ENCODE measurements at regions not wholly inside any gene's neighbourhood (a gene's known extent, or its start where the extent isn't known, plus 50 kb on each side); places are given as distances from the start of the nearest gene placed in this dataset.

DNA sequence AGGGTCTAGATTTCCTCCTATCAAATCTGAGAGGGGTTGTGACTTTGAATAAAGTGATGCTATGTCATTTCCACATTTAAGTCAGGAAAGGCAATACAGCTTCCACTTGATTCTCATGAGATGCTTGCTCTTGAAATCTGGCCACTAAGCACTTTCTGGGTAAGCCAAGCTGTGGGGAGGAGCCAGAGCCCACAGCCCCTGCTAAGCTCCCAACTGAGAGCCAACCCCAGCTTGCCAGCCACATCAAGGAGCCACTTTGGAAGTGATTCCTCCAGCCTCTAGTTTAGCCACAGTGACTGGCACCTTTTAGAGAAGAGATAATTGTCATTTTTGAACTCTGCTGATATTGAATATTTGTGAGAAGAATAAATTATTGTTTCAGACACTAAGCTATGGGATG lies 1441.5 kb upstream of the IGFBP7 start:
- DNase-seq (ENCODE audit: low read depth), result no peak
- TF ChIP-seq, protein P1, sequence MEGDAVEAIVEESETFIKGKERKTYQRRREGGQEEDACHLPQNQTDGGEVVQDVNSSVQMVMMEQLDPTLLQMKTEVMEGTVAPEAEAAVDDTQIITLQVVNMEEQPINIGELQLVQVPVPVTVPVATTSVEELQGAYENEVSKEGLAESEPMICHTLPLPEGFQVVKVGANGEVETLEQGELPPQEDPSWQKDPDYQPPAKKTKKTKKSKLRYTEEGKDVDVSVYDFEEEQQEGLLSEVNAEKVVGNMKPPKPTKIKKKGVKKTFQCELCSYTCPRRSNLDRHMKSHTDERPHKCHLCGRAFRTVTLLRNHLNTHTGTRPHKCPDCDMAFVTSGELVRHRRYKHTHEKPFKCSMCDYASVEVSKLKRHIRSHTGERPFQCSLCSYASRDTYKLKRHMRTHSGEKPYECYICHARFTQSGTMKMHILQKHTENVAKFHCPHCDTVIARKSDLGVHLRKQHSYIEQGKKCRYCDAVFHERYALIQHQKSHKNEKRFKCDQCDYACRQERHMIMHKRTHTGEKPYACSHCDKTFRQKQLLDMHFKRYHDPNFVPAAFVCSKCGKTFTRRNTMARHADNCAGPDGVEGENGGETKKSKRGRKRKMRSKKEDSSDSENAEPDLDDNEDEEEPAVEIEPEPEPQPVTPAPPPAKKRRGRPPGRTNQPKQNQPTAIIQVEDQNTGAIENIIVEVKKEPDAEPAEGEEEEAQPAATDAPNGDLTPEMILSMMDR (IDR thresholded peaks at IDR 0.05; ENCODE audit: control insufficient read depth, extremely low read depth, insufficient read depth), result no peak
- no peak overlapping the region for H3K4me3 ChIP-seq (ENCODE audit: low read depth, low read length)

DNA sequence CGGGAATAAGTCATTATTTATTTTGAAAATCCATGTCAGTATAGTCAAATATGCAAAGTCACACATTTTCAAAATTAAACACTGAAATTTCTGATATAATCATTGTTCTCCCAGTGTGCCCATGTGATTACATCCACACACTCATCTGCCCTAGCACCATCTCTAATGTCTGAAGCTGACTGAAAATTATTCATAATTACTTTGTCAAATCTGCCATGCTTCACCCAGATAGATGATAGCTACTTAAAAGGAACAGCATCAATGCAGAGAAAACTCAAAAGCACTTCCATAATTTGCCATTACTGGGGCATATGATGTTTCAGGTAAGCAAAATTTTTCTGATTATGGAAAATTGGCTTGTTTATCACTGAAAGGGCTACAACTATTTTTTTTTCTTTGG lies 1433.3 kb upstream of the IGFBP7 start:
- TF ChIP-seq, protein P1 (IDR thresholded peaks at IDR 0.05; ENCODE audit: control insufficient read depth, extremely low read depth, insufficient read depth), result no peak
- H3K4me3 ChIP-seq (ENCODE audit: low read depth, low read length), result no peak overlapping the region

DNA sequence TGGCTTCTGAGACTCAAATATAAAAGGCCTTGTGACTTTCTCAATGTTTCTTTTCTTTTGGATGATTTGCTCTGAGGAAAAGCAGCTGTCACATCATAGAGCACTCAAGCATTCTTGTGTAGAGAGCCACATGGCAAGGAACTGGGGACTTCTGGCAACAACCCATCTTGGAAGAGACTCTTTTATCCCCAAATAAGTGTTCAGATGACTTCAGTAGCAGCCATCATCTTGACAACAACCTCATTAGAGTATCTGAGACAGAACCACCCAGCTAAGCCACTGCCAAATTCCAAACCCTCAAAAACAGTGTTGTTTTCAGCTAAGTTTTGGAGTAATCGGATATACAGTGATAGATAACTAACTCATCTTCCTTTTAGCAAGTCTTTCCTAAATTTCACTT lies 1431.7 kb upstream of the IGFBP7 start:
- H3K4me3 ChIP-seq (ENCODE audit: low read depth, low read length), result no peak overlapping the region
- TF ChIP-seq, protein P1 (IDR thresholded peaks at IDR 0.05; ENCODE audit: control insufficient read depth, extremely low read depth, insufficient read depth), result no peak
- DNase-seq (ENCODE audit: low read depth), result no peak

More for the DNA sequence above, 1433.3 kb upstream of the IGFBP7 start:
- DNase-seq (ENCODE audit: low read depth), result no peak

DNA sequence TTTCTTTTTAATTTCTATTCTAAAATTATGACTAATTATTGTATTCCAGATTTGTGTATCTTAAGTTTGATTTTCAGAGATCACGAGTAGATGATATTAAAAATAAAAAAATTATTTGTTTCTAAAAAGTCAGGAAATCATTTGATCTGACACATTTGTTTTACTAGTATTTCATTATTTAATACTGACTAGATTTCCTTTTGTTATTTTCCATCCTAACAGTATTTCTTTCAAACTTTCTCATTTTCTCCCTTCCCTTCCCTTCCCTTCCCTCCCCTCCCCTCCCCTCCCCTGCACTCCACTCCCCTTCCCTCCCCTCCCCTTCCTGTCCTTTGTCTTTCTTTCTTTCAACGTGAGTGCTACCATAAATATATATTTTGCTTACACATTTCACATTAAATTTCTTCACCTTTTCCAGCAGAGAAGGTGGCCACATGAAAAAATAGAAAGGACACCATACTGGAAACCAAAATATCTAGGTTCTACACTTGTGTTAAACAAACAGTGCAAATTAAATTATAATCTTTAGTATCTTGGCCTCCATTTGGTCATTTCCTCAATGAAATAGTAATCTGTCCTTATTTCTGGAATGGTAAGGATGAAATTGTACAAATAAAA lies 1412.7 kb upstream of the IGFBP7 start:
- no peak for DNase-seq (ENCODE audit: low read depth)
- H3K4me3 ChIP-seq (ENCODE audit: low read depth, low read length), result no peak overlapping the region
- TF ChIP-seq, protein P1 (IDR thresholded peaks at IDR 0.05; ENCODE audit: control insufficient read depth, extremely low read depth, insufficient read depth), result no peak

DNA sequence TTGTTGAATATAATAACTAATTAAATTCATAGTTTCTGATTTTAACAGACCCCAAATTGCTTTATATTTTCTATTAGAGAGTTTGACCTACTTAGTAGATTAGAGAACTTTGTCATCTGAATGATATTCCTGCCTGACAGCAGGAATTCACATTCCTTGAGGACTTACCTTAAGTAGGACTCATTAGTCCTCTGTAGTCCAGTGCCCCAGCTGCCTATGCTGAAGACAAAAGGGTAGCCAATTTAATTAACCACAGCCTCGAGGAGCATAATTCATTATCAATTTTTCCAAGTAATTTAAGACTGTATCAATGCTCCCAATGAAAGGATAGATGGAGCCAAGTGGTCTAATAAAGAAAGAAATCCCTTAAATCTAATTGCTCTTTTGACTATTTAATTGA lies 1405.0 kb upstream of the IGFBP7 start:
- TF ChIP-seq, protein P1 (IDR thresholded peaks at IDR 0.05; ENCODE audit: control insufficient read depth, extremely low read depth, insufficient read depth), result no peak
- DNase-seq (ENCODE audit: low read depth), result no peak
- H3K4me3 ChIP-seq (ENCODE audit: low read depth, low read length), result no peak overlapping the region

DNA sequence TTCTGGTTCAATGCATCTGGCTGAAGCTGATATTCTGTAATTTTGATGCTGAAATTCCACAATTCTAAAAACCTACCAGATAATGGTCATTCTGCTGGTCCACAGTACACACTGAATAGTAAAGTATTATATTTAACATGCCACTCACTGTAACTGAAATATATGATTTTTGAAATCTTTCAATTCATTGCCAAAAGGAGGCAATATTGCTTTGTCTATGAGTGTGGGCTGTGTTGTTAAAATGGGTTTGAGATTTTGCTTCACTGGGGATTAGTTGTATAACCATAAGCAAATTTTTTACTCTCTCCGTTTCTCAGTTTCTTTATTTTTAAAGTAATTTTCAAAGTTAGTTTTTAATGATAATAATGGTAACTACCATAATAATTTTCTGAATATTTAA lies 1404.1 kb upstream of the IGFBP7 start:
- no peak overlapping the region for H3K4me3 ChIP-seq (ENCODE audit: low read depth, low read length)
- no peak for DNase-seq (ENCODE audit: low read depth)
- TF ChIP-seq, protein P1 (IDR thresholded peaks at IDR 0.05; ENCODE audit: control insufficient read depth, extremely low read depth, insufficient read depth), result peak; percentile 48

DNA sequence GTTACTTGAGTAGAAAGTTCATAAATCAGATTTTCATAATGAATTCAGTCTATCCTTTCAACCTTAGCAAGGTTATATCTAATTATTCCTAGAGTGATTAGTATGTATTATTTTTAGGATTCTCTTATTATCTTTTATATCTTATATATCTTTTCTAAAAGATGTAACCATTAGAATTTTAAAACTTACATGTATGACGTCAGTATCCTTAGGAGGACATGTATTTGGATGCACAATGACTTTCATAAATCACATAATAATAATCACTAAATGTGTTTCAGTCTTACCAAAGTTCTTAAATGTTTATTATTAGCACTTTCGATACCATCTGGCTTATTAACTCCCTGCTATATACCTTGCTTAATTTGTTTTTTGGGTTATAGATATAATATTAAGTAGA lies 1400.5 kb upstream of the IGFBP7 start:
- no peak for DNase-seq (ENCODE audit: low read depth)
- TF ChIP-seq, protein P1 (IDR thresholded peaks at IDR 0.05; ENCODE audit: control insufficient read depth, extremely low read depth, insufficient read depth), result no peak
- no peak overlapping the region for H3K4me3 ChIP-seq (ENCODE audit: low read depth, low read length)

All from LNCaP clone FGC (cell line).